H1 (cell line): ENCODE measurements at regions not wholly inside any gene's neighbourhood (a gene's known extent, or its start where the extent isn't known, plus 50 kb on each side); places are given as distances from the start of the nearest gene placed in this dataset.

Source experiments
- CTCF ChIA-PET: fragments of 300-600 bp; sonication (Branson Sonifier 250); formaldehyde crosslinking; loops from one replicate; lab custom pipeline; 2021; ENCODE audit not compliant: partially characterized antibody; lab: Charles Lee
- POLR2A ChIA-PET: fragments of 300-600 bp; sonication (Branson Sonifier 250); formaldehyde crosslinking; loops from one replicate; lab custom pipeline; 2021; ENCODE audit warnings: inconsistent platforms; ENCODE audit not compliant: partially characterized antibody; lab: Charles Lee
- DNase-seq, 2 experiments: peaks; one replicate each; pipeline versions ENCODE4 v3.0.0 to v3.0.0-alpha.2; 2010 to 2022; ENCODE audit warnings: low spot score in 2 of 2, low read depth in 1 of 2, mixed read lengths in 1 of 2
- FAIRE-seq: peaks from 2 replicates; lab custom pipeline; 2011; peaks lifted over from hg19 to GRCh38; lab: Jason Lieb, UNC
- H2AFZ ChIP-seq: 2 replicates; pipeline ENCODE4 v1.8.1; 2012; ENCODE audit warnings: low read length, inconsistent platforms
- H2AK5ac ChIP-seq: 2 replicates; pipeline ENCODE4 v1.6.1; 2013; ENCODE audit warnings: low read depth, low read length
- H2BK120ac ChIP-seq: replicated peaks from 2 replicates; pipeline ENCODE3; 2013; ENCODE audit warnings: low read depth, low read length, inconsistent platforms
- H2BK12ac ChIP-seq: 2 replicates; pipeline ENCODE4 v1.6.1; 2013; ENCODE audit warnings: low read depth, low read length
- H2BK15ac ChIP-seq: 2 replicates; pipeline ENCODE4 v1.6.1; 2013; ENCODE audit warnings: low read length
- H2BK20ac ChIP-seq: 2 replicates; pipeline ENCODE4 v1.6.1; 2013; ENCODE audit warnings: low read length
- H2BK5ac ChIP-seq: 2 replicates; pipeline ENCODE4 v1.6.1; 2013; ENCODE audit warnings: low read depth, low read length
- H3K14ac ChIP-seq: 2 replicates; pipeline ENCODE4 v1.6.1; 2013; ENCODE audit warnings: inconsistent platforms; ENCODE audit not compliant: insufficient read length
- H3K18ac ChIP-seq: 2 replicates; pipeline ENCODE4 v1.6.1; 2013; ENCODE audit warnings: low read length; ENCODE audit errors: extremely low read depth
- H3K23ac ChIP-seq: 2 replicates; pipeline ENCODE4 v1.6.1; 2013; ENCODE audit warnings: inconsistent platforms; ENCODE audit not compliant: insufficient read length
- H3K23me2 ChIP-seq: 2 replicates; pipeline ENCODE4 v1.6.1; 2013; ENCODE audit warnings: low read depth, low read length
- H3K27ac ChIP-seq: 2 replicates; pipeline ENCODE4 v1.6.1; 2011; ENCODE audit warnings: low read depth, low read length, inconsistent platforms
- H3K27me3 ChIP-seq, 4 experiments: replicated peaks in 1 of 4; 1 replicate in 1 of 4; 2 replicates in 3 of 4; pipeline versions ENCODE4 v1.6.1 to v1.8.1; 2011 to 2013; ENCODE audit warnings: low read length in 3 of 4, mild to moderate bottlenecking in 3 of 4, inconsistent platforms in 2 of 4, mixed read lengths in 2 of 4, moderate library complexity in 1 of 4; ENCODE audit not compliant: control insufficient read depth in 3 of 4, insufficient read depth in 3 of 4; ENCODE audit errors: extremely low read depth in 1 of 4
- H3K36me3 ChIP-seq, 4 experiments: 2 replicates each; pipeline versions ENCODE4 v1.6.1 to v1.8.1; 2011 to 2013; ENCODE audit warnings: mild to moderate bottlenecking in 4 of 4, low read length in 3 of 4, moderate library complexity in 2 of 4, control low read depth in 1 of 4, inconsistent platforms in 1 of 4; ENCODE audit not compliant: insufficient read depth in 4 of 4, control insufficient read depth in 2 of 4
- H3K4ac ChIP-seq: replicated peaks from 2 replicates; pipeline ENCODE3; 2013; ENCODE audit warnings: low read length, low read depth, mixed read lengths, inconsistent platforms; ENCODE audit not compliant: insufficient read length
- H3K4me1 ChIP-seq, 4 experiments: replicated peaks in 1 of 4; 1 replicate in 1 of 4; 2 replicates in 3 of 4; pipeline versions ENCODE4 v1.6.1 to v1.8.1; 2011 to 2013; ENCODE audit warnings: low read length in 3 of 4, inconsistent platforms in 2 of 4, mixed read lengths in 1 of 4; ENCODE audit not compliant: insufficient read depth in 4 of 4, control insufficient read depth in 3 of 4
- H3K4me2 ChIP-seq, 2 experiments: 2 replicates each; pipeline versions ENCODE4 v1.6.1 to v1.8.1; 2011 to 2013; ENCODE audit warnings: low read depth in 2 of 2, low read length in 2 of 2, control low read depth in 1 of 2, inconsistent platforms in 1 of 2, mild to moderate bottlenecking in 1 of 2; ENCODE audit not compliant: insufficient read depth in 1 of 2
- H3K4me3 ChIP-seq, 4 experiments: fragments of 200-600, 300-600 bp in 1 of 4; sonication (generic), shearing (Covaris generic), sonication (Bioruptor Twin) in 1 of 4; 2 replicates each; pipeline versions ENCODE4 v1.5.1 to v1.8.1; 2011 to 2016; ENCODE audit warnings: low read length in 4 of 4, low read depth in 3 of 4, control low read depth in 2 of 4, inconsistent platforms in 2 of 4, mild to moderate bottlenecking in 2 of 4, mixed read lengths in 1 of 4, moderate library complexity in 1 of 4; ENCODE audit not compliant: insufficient read depth in 2 of 4; ENCODE audit errors: extremely low read depth in 1 of 4
- H3K56ac ChIP-seq: replicated peaks from 2 replicates; pipeline ENCODE3; 2013; ENCODE audit warnings: low read depth, mild to moderate bottlenecking, mixed read lengths, low read length, inconsistent platforms; ENCODE audit not compliant: insufficient read length
- H3K79me1 ChIP-seq: 2 replicates; pipeline ENCODE4 v1.6.1; 2013; ENCODE audit warnings: low read depth, low read length, control low read depth
- H3K79me2 ChIP-seq, 2 experiments: 2 replicates each; pipeline versions ENCODE4 v1.6.1 to v1.8.1; 2012 to 2013; ENCODE audit warnings: low read length in 2 of 2, mild to moderate bottlenecking in 2 of 2, inconsistent platforms in 1 of 2; ENCODE audit not compliant: insufficient read depth in 2 of 2, control insufficient read depth in 1 of 2
- H3K9ac ChIP-seq, 4 experiments: replicated peaks in 1 of 4; 1 replicate in 1 of 4; 2 replicates in 3 of 4; pipeline versions ENCODE4 v1.6.1 to v1.8.1; 2011 to 2013; ENCODE audit warnings: low read depth in 3 of 4, low read length in 3 of 4, control low read depth in 2 of 4, mild to moderate bottlenecking in 2 of 4, moderate library complexity in 2 of 4, inconsistent platforms in 1 of 4; ENCODE audit errors: extremely low read depth in 1 of 4
- H3K9me3 ChIP-seq, 2 experiments: 2 replicates each; pipeline versions ENCODE4 v1.6.1 to v1.8.1; 2012 to 2013; ENCODE audit warnings: mild to moderate bottlenecking in 2 of 2, moderate library complexity in 2 of 2, control low read depth in 1 of 2, inconsistent platforms in 1 of 2, low read depth in 1 of 2, low read length in 1 of 2, mixed read lengths in 1 of 2; ENCODE audit not compliant: insufficient read depth in 2 of 2
- H4K20me1 ChIP-seq, 2 experiments: replicated peaks in 1 of 2; 2 replicates each; pipeline versions ENCODE3 to v1.8.1; 2011 to 2013; ENCODE audit warnings: inconsistent platforms in 2 of 2, low read length in 2 of 2, mild to moderate bottlenecking in 1 of 2; ENCODE audit not compliant: insufficient read depth in 2 of 2, control insufficient read depth in 1 of 2
- H4K5ac ChIP-seq: 2 replicates; pipeline ENCODE4 v1.6.1; 2013; ENCODE audit warnings: low read length, low read depth, mixed read lengths, inconsistent platforms; ENCODE audit not compliant: insufficient read length
- H4K8ac ChIP-seq: 2 replicates; pipeline ENCODE4 v1.8.0; 2013; ENCODE audit warnings: mild to moderate bottlenecking, moderate library complexity, low read length, inconsistent platforms; ENCODE audit not compliant: insufficient read depth; ENCODE audit errors: extremely low read depth
- H4K91ac ChIP-seq: replicated peaks from 2 replicates; pipeline ENCODE3; 2013; ENCODE audit warnings: low read length, mixed read lengths, inconsistent platforms; ENCODE audit not compliant: insufficient read length
- CHD2 ChIP-seq: IDR thresholded peaks from 2 replicates; pipeline ENCODE4 v1.6.1; 2012; ENCODE audit warnings: low read length, improper control_type of control experiment
- EP300 ChIP-seq, 2 experiments: IDR thresholded peaks; 1 replicate in 1 of 2; 2 replicates in 1 of 2; pipeline ENCODE4 v1.6.1; 2011 to 2012; ENCODE audit warnings: low read depth in 2 of 2, low read length in 2 of 2, mild to moderate bottlenecking in 2 of 2, borderline replicate concordance in 1 of 2, inconsistent platforms in 1 of 2, moderate library complexity in 1 of 2
- RBBP5 ChIP-seq: IDR thresholded peaks from 2 replicates; pipeline ENCODE4 v1.7.1; 2012; ENCODE audit warnings: low read depth, mild to moderate bottlenecking, inconsistent platforms, low read length, moderate library complexity, borderline replicate concordance
- SP4 ChIP-seq: IDR thresholded peaks from 2 replicates; pipeline ENCODE4 v1.6.1; 2012; ENCODE audit warnings: low read length, inconsistent platforms
- TCF12 ChIP-seq: IDR thresholded peaks from 2 replicates; pipeline ENCODE4 v1.6.1; 2011; ENCODE audit warnings: low read depth, mild to moderate bottlenecking, low read length
- WGBS, 2 experiments: shearing (Covaris generic) in 1 of 2; methylation state at CpG; one replicate each; pipeline versions ENCODE4 v1.1.6 to v1.1.7; 2013 to 2015; ENCODE audit warnings: low lambda C conversion rate in 2 of 2, mixed read lengths in 2 of 2, inconsistent platforms in 1 of 2, low coverage in 1 of 2, missing lambda C conversion rate in 1 of 2; ENCODE audit not compliant: insufficient replicate concordance in 2 of 2, insufficient coverage in 1 of 2, insufficient read length in 1 of 2; ENCODE audit errors: extremely low coverage in 1 of 2, missing lambda C conversion rate in 1 of 2; 5-methylcytosine and 5-hydroxymethylcytosine counted together

- ChIA-PET POLR2A (no interaction called here), CTCF (interaction anchor here (0.7 to 2.5 kb wide), 5 partner anchors 18 to 118 kb away, joined by 3 to 8 read pairs (median 3); no protein-coding TSS in a partner anchor)
- Histone ChIP-seq H3K23ac (no peak overlapping the region), H3K27ac (no peak overlapping the region), H3K79me1 (no peaks in the 10 kb centered on the region), H3K9me3 (peaks cover 22 to 23% of the 10 kb centered on the region in 2 experiments), H2BK120ac (no peak overlapping the region), H2BK5ac (no peak overlapping the region), H4K5ac (no peak overlapping the region), H4K20me1 (peaks cover 0 to 3% of the 10 kb centered on the region in 2 experiments), H2BK12ac (no peak overlapping the region), H3K4ac (no peak overlapping the region), H3K4me2 (no peak overlapping the region), H3K4me1 (peaks cover 0 to 4% (median under 1%) of the 10 kb centered on the region in 4 experiments; a peak in 3 of 7 replicates), H3K36me3 (no peaks in the 10 kb centered on the region), H4K91ac (no peak overlapping the region), H3K18ac (no peak overlapping the region)
- FAIRE-seq = no peak
- WGBS, 2 experiments = 93% methylated on average over 8 of the region's 8 CpGs; no CpG with 5 or more reads in 1 of the 2 experiments
- TF ChIP-seq TCF12 = no peak
- TF ChIP-seq SP4 = no peak
- no peak for TF ChIP-seq CHD2
- TF ChIP-seq EP300 (IDR thresholded peaks at IDR 0.05; ENCODE audit: borderline replicate concordance in 1 of 2, low read depth in 2 of 2, low read length in 2 of 2) = no peak
- TF ChIP-seq RBBP5 = no peak
- TF ChIP-seq, all 59 proteins: peak for 0
- DNase-seq = no peak
- Histone ChIP-seq H2AFZ (no peak overlapping the region), H2BK15ac (no peak overlapping the region), H3K14ac (no peak overlapping the region), H3K27me3 (peaks cover 0 to 6% (median 0%) of the 10 kb centered on the region in 4 experiments; a peak in 4 of 7 replicates), H3K79me2 (peaks cover 0 to 5% of the 10 kb centered on the region in 2 experiments; a peak in 1 of 4 replicates), H2AK5ac (no peak overlapping the region), H2BK20ac (no peak overlapping the region), H4K8ac (no peak overlapping the region), H3K9ac (no peak overlapping the region), H3K23me2 (peaks cover 7% of the 10 kb centered on the region), H3K4me3 (no peak overlapping the region), H3K56ac (no peak overlapping the region)
Observed at GRCh38 chr10:131513901-131514300, 202.4 kb upstream of the TCERG1L start.
